Heart left ventricle (tissue), 16 donors: ENCODE measurements at regions not wholly inside any gene's neighbourhood (a gene's known extent, or its start where the extent isn't known, plus 50 kb on each side); places are given as distances from the start of the nearest gene placed in this dataset.

Experiments
- ATAC-seq, 4 donors: fragments of 200-7000 bp; cut with Tn5 transposase; one replicate each; pipeline ENCODE4 v1.9.1; 2020 to 2022; ENCODE audit warnings: moderate library complexity in 4 of 4, mild to moderate bottlenecking in 3 of 4, moderate number of reproducible peaks in 1 of 4
- DNase-seq, 5 donors: peaks; one replicate each; pipeline ENCODE4 v3.0.0-alpha.2; 2020
- H3K27ac ChIP-seq, 12 donors: fragments of 200-600 bp; sonication (generic) in 4 of 12; one replicate each; pipeline versions ENCODE4 v1.5.0 to v1.8.0; 2016 to 2022; ENCODE audit warnings: mild to moderate bottlenecking in 2 of 12
- H3K27me3 ChIP-seq, 9 donors: fragments of 200-600 bp; sonication (generic) in 2 of 9; one replicate each; pipeline versions ENCODE4 v1.5.1 to v1.8.0; 2016 to 2022; ENCODE audit warnings: mild to moderate bottlenecking in 3 of 9
- H3K36me3 ChIP-seq, 9 donors: fragments of 200-600 bp; sonication (generic) in 2 of 9; one replicate each; pipeline versions ENCODE4 v1.5.0 to v1.8.0; 2018 to 2022; ENCODE audit warnings: mild to moderate bottlenecking in 2 of 9
- H3K4me1 ChIP-seq, 12 donors: fragments of 200-600 bp; sonication (generic) in 4 of 12; one replicate each; pipeline versions ENCODE4 v1.5.0 to v1.8.0; 2016 to 2022; ENCODE audit warnings: mild to moderate bottlenecking in 3 of 12
- H3K4me3 ChIP-seq, 12 donors: fragments of 200-600 bp; sonication (generic) in 4 of 12; one replicate each; pipeline versions ENCODE4 v1.5.0 to v1.8.0; 2017 to 2022; ENCODE audit warnings: mild to moderate bottlenecking in 9 of 12, moderate library complexity in 4 of 12
- H3K9me3 ChIP-seq, 12 donors: fragments of 200-600 bp; sonication (generic) in 4 of 12; one replicate each; pipeline versions ENCODE4 v1.5.0 to v1.8.0; 2016 to 2022; ENCODE audit warnings: mild to moderate bottlenecking in 1 of 12
- CTCF ChIP-seq, 12 donors: fragments of 200-600 bp; sonication (generic) in 4 of 12; IDR thresholded peaks; one replicate each; pipeline versions ENCODE4 v1.5.0 to v1.8.0; 2018 to 2022; ENCODE audit warnings: antibody characterized with exemption in 12 of 12, mild to moderate bottlenecking in 5 of 12
- POLR2A ChIP-seq, 2 donors: fragments of 450-650 bp; IDR thresholded peaks; one replicate each; pipeline ENCODE4 v1.6.1; 2017; ENCODE audit warnings: antibody characterized with exemption in 2 of 2, mild to moderate bottlenecking in 2 of 2, moderate library complexity in 2 of 2
- WGBS, 4 donors: extraction: QIAGEN DNeasy Blood & Tissue Kit in 2 of 4; methylation state at CpG; one replicate each; pipeline versions ENCODE4 v1.1.5 to v1.1.7; 2013 to 2018; 5-methylcytosine and 5-hydroxymethylcytosine counted together
- intact Hi-C, 10 donors: fragments of 100-400 bp; cut with DNase I; formaldehyde crosslinking; loops; one replicate each; pipeline versions ENCODE4 v1.11.1 to v1.14.2; 2022
- donor health status: ischemic (EF 13 %, LVEDD 7.1; RV severe dilation, severe dysfunction).
- donor health status: healthy with polysubstance abuse.
- donor health status: DM: no; HTN: yes; CAD: no.
- donor health status: DM: no; HTN: no; CAD: no.
- donor health status: ischemic (EF 25% LVEDD 6.9; RV normal size, moderate dysfunction).
- donor health status: ischemic (EF 25% LVEDD 5.7; RV mildly dilated, moderate dysfunction).
- donor health status: healthy.
- donor health status: DM: yes; HTN: yes; CAD: no.
- donor health status: ischemic (EF 35%, LVEDD 5.7; RV mildly dilated, moderate dysfunction).
- donor health status: nonischemic (EF 11% LVEDD 7.7; RV severe dilation, severe dysfunction).
- donor health status: DM: yes; HTN: yes; CAD: no.
- donor health status: PGD.
- donor health status: ischemic (EF 29% LVEDD 5.4; RV normal size, mild dysfunction).
- donor health status: nonischemic (EF 23%, LVEDD 6.1; RV moderate dilation, normal function).

DNA sequence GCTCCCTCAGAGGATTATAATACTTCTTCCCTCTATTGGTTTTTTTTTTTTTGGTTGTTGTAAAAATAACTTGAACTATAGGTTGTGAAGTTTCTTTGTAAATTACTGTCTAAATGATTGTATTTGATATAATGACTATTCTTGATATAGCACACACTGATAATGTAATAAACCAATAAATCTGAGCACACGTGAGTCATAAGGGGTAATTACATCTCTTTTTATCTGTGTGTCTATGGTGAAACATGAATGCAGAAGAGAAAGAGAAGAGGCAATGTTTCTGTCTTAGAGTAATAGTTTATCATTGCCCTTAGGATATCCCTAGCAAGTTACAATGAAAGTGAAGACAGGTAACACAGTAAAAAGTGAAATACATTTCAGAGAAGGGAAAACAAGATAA lies 64.1 kb upstream of the RAPGEF4 start:
- no peaks in the 10 kb centered on the region for H3K27me3 ChIP-seq
- no peak overlapping the region for H3K4me3 ChIP-seq
- H3K27ac ChIP-seq: no peak overlapping the region
- TF ChIP-seq POLR2A (IDR thresholded peaks at IDR 0.05) (no peak), CTCF (IDR thresholded peaks at IDR 0.05) (no peak)
- 84 to 91% (median 87%) methylated on average over 1 of the region's 1 CpG for WGBS, 4 donors
- H3K4me1 ChIP-seq: peaks cover 0 to 4% (median 0%) of the 10 kb centered on the region in 12 donors
- H3K36me3 ChIP-seq: no peaks in the 10 kb centered on the region
- intact Hi-C loops: loop anchor here in 5 of 10 donors (10.0 kb wide), 2 partner anchors 67 to 77 kb away; no protein-coding TSS in a partner anchor
- ATAC-seq (no peak), DNase-seq (no peak)
- peaks cover 0 to 14% (median 5%) of the 10 kb centered on the region in 12 donors for H3K9me3 ChIP-seq

GRCh38 chr2:172672114-172672513 lies 63.5 kb upstream of the RAPGEF4 start:
- Histone ChIP-seq H3K36me3 (no peaks in the 10 kb centered on the region), H3K9me3 (peaks cover 0 to 15% (median 5%) of the 10 kb centered on the region in 12 donors), H3K27ac (no peak overlapping the region), H3K27me3 (no peaks in the 10 kb centered on the region), H3K4me1 (peaks cover 0 to 4% (median 0%) of the 10 kb centered on the region in 12 donors), H3K4me3 (no peak overlapping the region)
- intact Hi-C loops: loop anchor here in 5 of 10 donors (10.0 kb wide), 2 partner anchors 67 to 77 kb away; no protein-coding TSS in a partner anchor
- WGBS, 4 donors: 83 to 93% (median 86%) methylated on average over 1 of the region's 1 CpG
- ATAC-seq: no peak
- no peak for DNase-seq
- TF ChIP-seq CTCF (IDR thresholded peaks at IDR 0.05) (no peak), POLR2A (IDR thresholded peaks at IDR 0.05) (no peak)

- Histone ChIP-seq H3K9me3 (peaks cover 0 to 15% (median 5%) of the 10 kb centered on the region in 12 donors), H3K36me3 (no peaks in the 10 kb centered on the region), H3K4me1 (peaks cover 0 to 4% (median 0%) of the 10 kb centered on the region in 12 donors), H3K27me3 (no peaks in the 10 kb centered on the region), H3K27ac (no peak overlapping the region), H3K4me3 (no peak overlapping the region)
- no peak for ATAC-seq
- TF ChIP-seq CTCF (IDR thresholded peaks at IDR 0.05) (no peak), POLR2A (IDR thresholded peaks at IDR 0.05) (no peak)
- 74 to 83% (median 82%) methylated on average over 6 of the region's 6 CpGs for WGBS, 4 donors
- intact Hi-C loops: loop anchor here in 5 of 10 donors (10.0 kb wide), 2 partner anchors 68 to 78 kb away; no protein-coding TSS in a partner anchor
- no peak for DNase-seq
Observed at GRCh38 chr2:172673056-172673683, 62.5 kb upstream of the RAPGEF4 start.

- ATAC-seq: peak in 3 of 4 donors; percentile 58 to 78 (median 72)
- peak in 4 of 5 donors; percentile 31 to 45 (median 36) for DNase-seq
- Histone ChIP-seq H3K36me3 (no peaks in the 10 kb centered on the region), H3K4me1 (peaks cover 0 to 4% (median 0%) of the 10 kb centered on the region in 12 donors), H3K27me3 (no peaks in the 10 kb centered on the region), H3K4me3 (peak overlapping the region in 5 of 12 donors; percentile 8 to 33 (median 20)), H3K27ac (no peak overlapping the region), H3K9me3 (peaks cover 0 to 15% (median 5%) of the 10 kb centered on the region in 12 donors)
- intact Hi-C loops: loop anchor here in 5 of 10 donors (10.0 kb wide), 2 partner anchors 70 to 80 kb away; no protein-coding TSS in a partner anchor
- TF ChIP-seq CTCF (IDR thresholded peaks at IDR 0.05) (peak; percentile 41 to 77 (median 52)), POLR2A (IDR thresholded peaks at IDR 0.05) (no peak)
- 58 to 64% (median 61%) methylated on average over 36 to 39 of the region's 39 CpGs for WGBS, 4 donors
Observed at GRCh38 chr2:172674034-172674967, 61.3 kb upstream of the RAPGEF4 start.
